ENCODE measurements at regions not wholly inside any gene's neighbourhood (a gene's known extent, or its start where the extent isn't known, plus 50 kb on each side); places are given as distances from the start of the nearest gene placed in this dataset.

DNA sequence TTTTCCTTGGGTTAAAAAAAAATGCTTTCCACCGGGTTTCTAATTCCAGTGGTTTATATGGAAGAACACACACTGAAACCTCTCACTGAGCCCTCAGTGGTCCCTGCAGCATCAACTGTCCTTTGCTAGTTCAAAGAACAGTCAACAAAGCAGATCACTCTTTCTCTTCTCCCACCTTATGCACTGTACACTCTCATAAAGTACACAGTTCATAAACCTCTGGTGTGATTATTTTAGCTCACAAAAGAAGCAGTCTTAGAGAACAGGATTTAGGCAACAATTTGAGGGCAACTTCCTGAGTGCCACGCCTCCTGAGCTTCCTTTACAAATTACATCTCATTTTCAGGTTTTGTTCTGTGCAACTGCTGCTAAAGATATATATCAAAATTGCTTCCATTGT lies 728.4 kb upstream of the GOLIM4 start:
- TF ChIP-seq, protein P1, sequence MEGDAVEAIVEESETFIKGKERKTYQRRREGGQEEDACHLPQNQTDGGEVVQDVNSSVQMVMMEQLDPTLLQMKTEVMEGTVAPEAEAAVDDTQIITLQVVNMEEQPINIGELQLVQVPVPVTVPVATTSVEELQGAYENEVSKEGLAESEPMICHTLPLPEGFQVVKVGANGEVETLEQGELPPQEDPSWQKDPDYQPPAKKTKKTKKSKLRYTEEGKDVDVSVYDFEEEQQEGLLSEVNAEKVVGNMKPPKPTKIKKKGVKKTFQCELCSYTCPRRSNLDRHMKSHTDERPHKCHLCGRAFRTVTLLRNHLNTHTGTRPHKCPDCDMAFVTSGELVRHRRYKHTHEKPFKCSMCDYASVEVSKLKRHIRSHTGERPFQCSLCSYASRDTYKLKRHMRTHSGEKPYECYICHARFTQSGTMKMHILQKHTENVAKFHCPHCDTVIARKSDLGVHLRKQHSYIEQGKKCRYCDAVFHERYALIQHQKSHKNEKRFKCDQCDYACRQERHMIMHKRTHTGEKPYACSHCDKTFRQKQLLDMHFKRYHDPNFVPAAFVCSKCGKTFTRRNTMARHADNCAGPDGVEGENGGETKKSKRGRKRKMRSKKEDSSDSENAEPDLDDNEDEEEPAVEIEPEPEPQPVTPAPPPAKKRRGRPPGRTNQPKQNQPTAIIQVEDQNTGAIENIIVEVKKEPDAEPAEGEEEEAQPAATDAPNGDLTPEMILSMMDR (IDR thresholded peaks at IDR 0.05): no peak
- TF ChIP-seq POLR2A (IDR thresholded peaks at IDR 0.05): no peak

All from ovary (tissue), 3 donors.